ENCODE measurements at regions not wholly inside any gene's neighbourhood (a gene's known extent, or its start where the extent isn't known, plus 50 kb on each side); places are given as distances from the start of the nearest gene placed in this dataset.

GRCh38 chr6:167746975-167747374, 79.7 kb upstream of the AFDN start:
- TF ChIP-seq CTCF (conservative IDR thresholded peaks at IDR 0.05 in 1 of 2, IDR thresholded peaks at IDR 0.05 in 1 of 2; ENCODE audit: low read depth in 1 of 2, low read length in 2 of 2) (no peak), EZH2 (IDR thresholded peaks at IDR 0.05; ENCODE audit: low read length, missing control alignments) (no peak)

Measured in fibroblast of lung (primary cell).